Thoracic aorta (tissue), 2 donors: ENCODE measurements at regions not wholly inside any gene's neighbourhood (a gene's known extent, or its start where the extent isn't known, plus 50 kb on each side); places are given as distances from the start of the nearest gene placed in this dataset.

ENCODE experiments used
- ATAC-seq: fragments of 150-250 bp; one replicate; pipeline ENCODE4 v1.8.0; 2017; ENCODE audit warnings: low read depth; ENCODE audit not compliant: insufficient number of reproducible peaks, low FRiP score
- DNase-seq: peaks from one replicate; pipeline ENCODE4 v3.0.0-alpha.2; 2020; ENCODE audit warnings: low spot score
- H3K27ac ChIP-seq, 2 donors: fragments of 200-600 bp; sonication (generic); 1 replicate in 1 of 2; 2 replicates in 1 of 2; pipeline ENCODE4 v1.5.1; 2016; ENCODE audit warnings: mild to moderate bottlenecking in 2 of 2, moderate library complexity in 2 of 2
- H3K27me3 ChIP-seq: fragments of 200-600 bp; sonication (generic); replicated peaks from 2 replicates; pipeline ENCODE4 v1.6.0; 2016; ENCODE audit warnings: mild to moderate bottlenecking; ENCODE audit not compliant: insufficient read depth
- H3K36me3 ChIP-seq: fragments of 200-600 bp; sonication (generic); one replicate; pipeline ENCODE4 v1.5.1; 2016
- H3K4me1 ChIP-seq, 2 donors: fragments of 200-600 bp; sonication (generic); 1 replicate in 1 of 2; 2 replicates in 1 of 2; pipeline versions ENCODE4 v1.5.1 to v1.6.0; 2016; ENCODE audit warnings: low read depth in 2 of 2, mild to moderate bottlenecking in 1 of 2; ENCODE audit not compliant: control insufficient read depth in 1 of 2
- H3K4me3 ChIP-seq: fragments of 200-600 bp; sonication (generic); 2 replicates; pipeline ENCODE4 v1.5.1; 2016; ENCODE audit warnings: mild to moderate bottlenecking
- H3K9me3 ChIP-seq: fragments of 200-600 bp; sonication (generic); 2 replicates; pipeline ENCODE4 v1.5.1; 2016
- CTCF ChIP-seq: fragments of 200-600 bp; sonication (generic); IDR thresholded peaks from one replicate; pipeline ENCODE4 v1.5.1; 2019; ENCODE audit warnings: antibody characterized with exemption

- Histone ChIP-seq H3K4me3 (peak overlapping the region; percentile 15), H3K27me3 (no peaks in the 10 kb centered on the region), H3K4me1 (peaks cover 61 to 93% of the 10 kb centered on the region in 2 donors), H3K36me3 (peaks cover 7% of the 10 kb centered on the region), H3K9me3 (no peaks in the 10 kb centered on the region), H3K27ac (peak overlapping the region; percentile 81 to 96)
- no peak for TF ChIP-seq CTCF
- ATAC-seq (peak; percentile 46), DNase-seq (peak; percentile 77)
Observed at GRCh38 chr12:124392667-124393413, 97.9 kb downstream of the RFLNA start.

DNA sequence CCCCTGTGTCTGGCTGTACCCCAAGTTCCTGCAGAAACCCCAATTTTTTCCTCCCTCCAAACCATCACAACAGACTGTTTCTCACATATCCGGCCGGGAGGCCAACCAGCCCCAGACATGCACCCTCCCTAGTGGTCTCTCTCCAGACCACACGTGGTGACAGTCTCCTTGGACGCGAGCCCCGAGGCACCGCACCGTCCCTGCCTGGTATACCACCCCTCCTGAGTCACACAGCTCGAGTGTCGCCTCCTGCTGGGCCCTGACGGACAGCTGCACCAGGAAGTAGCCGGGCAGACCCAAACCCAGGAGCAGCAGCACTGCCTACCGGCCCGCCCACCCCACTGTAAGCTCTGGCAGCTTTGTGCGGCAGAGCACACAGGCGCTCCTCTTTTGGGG is 97.4 kb downstream of the RFLNA start:
- Histone ChIP-seq H3K27ac (peak overlapping the region; percentile 81 to 96), H3K9me3 (no peaks in the 10 kb centered on the region), H3K4me3 (peak overlapping the region; percentile 15), H3K36me3 (peaks cover 3% of the 10 kb centered on the region), H3K27me3 (no peaks in the 10 kb centered on the region), H3K4me1 (peaks cover 65 to 93% of the 10 kb centered on the region in 2 donors)
- ATAC-seq (no peak), DNase-seq (no peak)
- TF ChIP-seq CTCF: no peak

DNA sequence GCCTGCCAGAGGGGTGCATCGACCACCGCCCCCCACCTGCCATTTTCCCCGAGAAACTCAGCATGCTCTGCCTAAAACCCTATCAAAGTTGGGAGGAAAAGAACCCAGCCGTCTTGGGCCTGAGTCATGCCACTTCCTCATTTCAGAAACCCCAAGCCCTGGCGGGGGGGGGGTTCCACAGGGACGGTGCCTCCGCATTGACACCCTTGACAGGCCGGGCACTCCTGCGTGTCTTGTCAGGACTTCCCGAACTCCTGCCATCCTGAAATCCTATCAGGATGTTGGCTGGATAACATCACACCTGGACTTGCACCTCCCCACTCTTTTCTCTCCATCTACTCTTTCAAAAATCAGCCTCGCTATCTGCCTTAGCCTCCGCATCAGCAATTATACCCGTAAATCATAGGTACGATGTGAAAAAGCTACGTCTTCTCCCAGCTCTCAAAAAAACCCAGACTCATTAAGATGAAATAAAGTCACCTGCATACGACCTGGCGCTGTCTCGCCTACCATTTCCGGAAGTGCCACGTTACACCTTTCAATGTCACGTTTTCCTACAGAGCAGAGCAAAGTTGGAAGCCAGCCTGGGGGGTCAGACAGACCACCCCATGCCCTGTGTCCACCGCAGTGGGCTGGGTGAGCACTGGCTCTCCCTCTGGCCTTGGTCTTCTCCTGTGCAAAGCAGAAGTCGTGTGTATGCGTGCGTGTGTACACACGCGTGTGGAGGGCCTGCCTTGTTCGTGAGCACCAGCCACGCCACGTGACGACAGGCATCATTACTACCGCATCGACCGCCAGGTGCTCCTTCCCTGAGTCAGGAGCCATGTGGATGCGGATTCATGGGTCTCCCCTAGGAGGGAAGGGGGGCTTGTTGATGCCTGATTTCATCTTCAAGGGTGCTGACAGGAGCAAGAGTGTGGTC is 96.7 kb downstream of the RFLNA start:
- Histone ChIP-seq H3K36me3 (peaks cover 3% of the 10 kb centered on the region), H3K27ac (peak overlapping the region; percentile 81 to 96), H3K4me3 (peak overlapping the region; percentile 45), H3K4me1 (peaks cover 66 to 91% of the 10 kb centered on the region in 2 donors), H3K9me3 (no peaks in the 10 kb centered on the region), H3K27me3 (no peaks in the 10 kb centered on the region)
- ATAC-seq: no peak
- no peak for DNase-seq
- no peak for TF ChIP-seq CTCF

- Histone ChIP-seq H3K4me1 (peaks cover 66 to 91% of the 10 kb centered on the region in 2 donors), H3K36me3 (peaks cover 2% of the 10 kb centered on the region), H3K27me3 (no peaks in the 10 kb centered on the region), H3K4me3 (peak overlapping the region; percentile 45), H3K9me3 (no peaks in the 10 kb centered on the region), H3K27ac (peak overlapping the region; percentile 81 to 96)
- ATAC-seq (no peak), DNase-seq (no peak)
- TF ChIP-seq CTCF: no peak
Observed at GRCh38 chr12:124390442-124391097, 95.7 kb downstream of the RFLNA start.
